HG03159 (cell line): ENCODE measurements at regions not wholly inside any gene's neighbourhood (a gene's known extent, or its start where the extent isn't known, plus 50 kb on each side); places are given as distances from the start of the nearest gene placed in this dataset.

Experiments
- ATAC-seq: cut with Tn5 transposase; IDR thresholded peaks from one replicate; pipeline ENCODE4 v1.9.1; 2021; ENCODE audit warnings: mild to moderate bottlenecking, moderate library complexity; ENCODE audit not compliant: unreplicated experiment

GRCh38 chr15:68871507-68871906 lies 50.8 kb upstream of the ANP32A start:
- ATAC-seq, result no peak

GRCh38 chr15:68874788-68875187 lies 54.1 kb upstream of the ANP32A start:
- ATAC-seq, result no peak

GRCh38 chr15:68875377-68876116 lies 54.8 kb upstream of the SPESP1 start:
- peak; percentile 49 for ATAC-seq

GRCh38 chr15:68877626-68878025 lies 52.7 kb upstream of the SPESP1 start:
- ATAC-seq, result no peak

GRCh38 chr15:68880382-68880781 lies 49.9 kb upstream of the SPESP1 start:
- ATAC-seq, result no peak
